ENCODE measurements at regions not wholly inside any gene's neighbourhood (a gene's known extent, or its start where the extent isn't known, plus 50 kb on each side); places are given as distances from the start of the nearest gene placed in this dataset.

- DNase-seq: no peak
- Mint-ChIP-seq H3K4me3 (no peak overlapping the region), H3K27me3 (ENCODE audit: low read depth in 3 of 3) (peaks cover 0 to 2% (median 0%) of the 10 kb centered on the region in 3 donors), H3K27ac (no peak overlapping the region), H3K9me3 (peaks cover 0 to 5% (median 5%) of the 10 kb centered on the region in 6 donors), H3K36me3 (no peaks in the 10 kb centered on the region), H3K4me1 (no peaks in the 10 kb centered on the region)
Observed at GRCh38 chr7:124597509-124597908, 168.1 kb downstream of the GPR37 start.

GRCh38 chr7:124596881-124597280, 168.7 kb downstream of the GPR37 start:
- H3K4me3 Mint-ChIP-seq: no peak overlapping the region
- H3K9me3 Mint-ChIP-seq: peaks cover 0 to 5% (median 5%) of the 10 kb centered on the region in 6 donors
- no peaks in the 10 kb centered on the region for H3K36me3 Mint-ChIP-seq
- no peaks in the 10 kb centered on the region for H3K4me1 Mint-ChIP-seq
- H3K27me3 Mint-ChIP-seq (ENCODE audit: low read depth in 3 of 3): peaks cover 0 to 2% (median 0%) of the 10 kb centered on the region in 3 donors
- no peak for DNase-seq
- no peak overlapping the region for H3K27ac Mint-ChIP-seq

- Mint-ChIP-seq H3K27ac (no peak overlapping the region), H3K27me3 (ENCODE audit: low read depth in 3 of 3) (no peaks in the 10 kb centered on the region), H3K9me3 (peaks cover 0 to 18% (median 8%) of the 10 kb centered on the region in 6 donors), H3K36me3 (no peaks in the 10 kb centered on the region), H3K4me1 (no peaks in the 10 kb centered on the region), H3K4me3 (no peak overlapping the region)
- no peak for DNase-seq
Observed at GRCh38 chr7:124590814-124591213, 174.8 kb downstream of the GPR37 start.

- Mint-ChIP-seq H3K4me3 (no peak overlapping the region), H3K27me3 (ENCODE audit: low read depth in 3 of 3) (no peaks in the 10 kb centered on the region), H3K27ac (no peak overlapping the region), H3K4me1 (no peaks in the 10 kb centered on the region), H3K36me3 (no peaks in the 10 kb centered on the region), H3K9me3 (peaks cover 0 to 12% (median 7%) of the 10 kb centered on the region in 6 donors)
- no peak for DNase-seq
Observed at GRCh38 chr7:124577256-124577655, 188.3 kb downstream of the GPR37 start.

- no peak for DNase-seq
- no peak overlapping the region for H3K27ac Mint-ChIP-seq
- H3K36me3 Mint-ChIP-seq: no peaks in the 10 kb centered on the region
- no peaks in the 10 kb centered on the region for H3K27me3 Mint-ChIP-seq (ENCODE audit: low read depth in 3 of 3)
- peaks cover 0 to 14% (median 4%) of the 10 kb centered on the region in 6 donors for H3K9me3 Mint-ChIP-seq
- no peaks in the 10 kb centered on the region for H3K4me1 Mint-ChIP-seq
- H3K4me3 Mint-ChIP-seq: no peak overlapping the region
Observed at GRCh38 chr7:124575176-124575575, 190.4 kb downstream of the GPR37 start.

GRCh38 chr7:124570558-124570957, 195.0 kb downstream of the GPR37 start:
- Mint-ChIP-seq H3K27ac (no peak overlapping the region), H3K4me1 (no peaks in the 10 kb centered on the region), H3K27me3 (ENCODE audit: low read depth in 3 of 3) (peaks cover 0 to 2% (median 0%) of the 10 kb centered on the region in 3 donors), H3K4me3 (no peak overlapping the region), H3K9me3 (peaks cover 0 to 21% (median 8%) of the 10 kb centered on the region in 6 donors), H3K36me3 (no peaks in the 10 kb centered on the region)
- DNase-seq: no peak

- H3K27ac Mint-ChIP-seq: no peak overlapping the region
- DNase-seq: no peak
Observed at GRCh38 chr7:124566583-124566982, 199.0 kb downstream of the GPR37 start.

GRCh38 chr7:124557587-124557986, 208.0 kb downstream of the GPR37 start:
- no peaks in the 10 kb centered on the region for H3K4me1 Mint-ChIP-seq
- H3K36me3 Mint-ChIP-seq: no peaks in the 10 kb centered on the region
- no peak overlapping the region for H3K4me3 Mint-ChIP-seq
- DNase-seq: no peak
- H3K9me3 Mint-ChIP-seq: peaks cover 2 to 22% (median 7%) of the 10 kb centered on the region in 6 donors
- no peak overlapping the region for H3K27ac Mint-ChIP-seq
- H3K27me3 Mint-ChIP-seq (ENCODE audit: low read depth in 3 of 3): no peaks in the 10 kb centered on the region

More at GRCh38 chr7:124566583-124566982, 199.0 kb downstream of the GPR37 start:
- Mint-ChIP-seq H3K27me3 (ENCODE audit: low read depth in 3 of 3) (peaks cover 0 to 2% (median 0%) of the 10 kb centered on the region in 3 donors), H3K9me3 (peaks cover 0 to 32% (median 10%) of the 10 kb centered on the region in 6 donors), H3K4me3 (no peak overlapping the region), H3K4me1 (no peaks in the 10 kb centered on the region), H3K36me3 (no peaks in the 10 kb centered on the region)

- no peak overlapping the region for H3K27ac Mint-ChIP-seq
- H3K4me3 Mint-ChIP-seq: no peak overlapping the region
- peaks cover 2 to 22% (median 9%) of the 10 kb centered on the region in 6 donors for H3K9me3 Mint-ChIP-seq
- no peaks in the 10 kb centered on the region for H3K4me1 Mint-ChIP-seq
- no peaks in the 10 kb centered on the region for H3K36me3 Mint-ChIP-seq
- DNase-seq: no peak
- H3K27me3 Mint-ChIP-seq (ENCODE audit: low read depth in 3 of 3): no peaks in the 10 kb centered on the region
Observed at GRCh38 chr7:124557101-124557500, 208.5 kb downstream of the GPR37 start.

GRCh38 chr7:124553502-124553901, 212.1 kb downstream of the GPR37 start:
- no peak overlapping the region for H3K4me3 Mint-ChIP-seq
- H3K9me3 Mint-ChIP-seq: peaks cover 4 to 20% (median 10%) of the 10 kb centered on the region in 6 donors
- no peaks in the 10 kb centered on the region for H3K36me3 Mint-ChIP-seq
- H3K27ac Mint-ChIP-seq: no peak overlapping the region
- H3K4me1 Mint-ChIP-seq: no peaks in the 10 kb centered on the region
- no peak for DNase-seq
- H3K27me3 Mint-ChIP-seq (ENCODE audit: low read depth in 3 of 3): peaks cover 0 to 2% (median 0%) of the 10 kb centered on the region in 3 donors

GRCh38 chr7:124552217-124552616, 213.4 kb downstream of the GPR37 start:
- Mint-ChIP-seq H3K27me3 (ENCODE audit: low read depth in 3 of 3) (peaks cover 0 to 2% (median 0%) of the 10 kb centered on the region in 3 donors), H3K4me1 (no peaks in the 10 kb centered on the region), H3K27ac (no peak overlapping the region), H3K4me3 (no peak overlapping the region), H3K9me3 (peaks cover 2 to 24% (median 9%) of the 10 kb centered on the region in 6 donors), H3K36me3 (no peaks in the 10 kb centered on the region)
- DNase-seq: no peak

GRCh38 chr7:124550036-124550435, 215.6 kb downstream of the GPR37 start:
- Mint-ChIP-seq H3K36me3 (no peaks in the 10 kb centered on the region), H3K9me3 (peaks cover 2 to 19% (median 8%) of the 10 kb centered on the region in 6 donors), H3K4me1 (no peaks in the 10 kb centered on the region), H3K27ac (no peak overlapping the region), H3K4me3 (no peak overlapping the region), H3K27me3 (ENCODE audit: low read depth in 3 of 3) (peaks cover 0 to 2% (median 0%) of the 10 kb centered on the region in 3 donors)
- no peak for DNase-seq

GRCh38 chr7:124542476-124542875, 223.1 kb downstream of the GPR37 start:
- Mint-ChIP-seq H3K4me1 (no peaks in the 10 kb centered on the region), H3K27ac (no peak overlapping the region)

GRCh38 chr7:124536156-124536762, 229.3 kb downstream of the GPR37 start:
- H3K4me3 Mint-ChIP-seq: no peak overlapping the region
- DNase-seq: no peak

More at GRCh38 chr7:124542476-124542875, 223.1 kb downstream of the GPR37 start:
- Mint-ChIP-seq H3K36me3 (no peaks in the 10 kb centered on the region), H3K9me3 (peaks cover 0 to 27% (median 7%) of the 10 kb centered on the region in 6 donors), H3K27me3 (ENCODE audit: low read depth in 3 of 3) (no peaks in the 10 kb centered on the region), H3K4me3 (no peak overlapping the region)
- no peak for DNase-seq

GRCh38 chr7:124532166-124532565, 233.4 kb downstream of the GPR37 start:
- no peak overlapping the region for H3K4me3 Mint-ChIP-seq
- H3K27ac Mint-ChIP-seq: no peak overlapping the region
- no peaks in the 10 kb centered on the region for H3K36me3 Mint-ChIP-seq
- DNase-seq: no peak
- H3K27me3 Mint-ChIP-seq (ENCODE audit: low read depth in 3 of 3): peaks cover 0 to 1% (median 0%) of the 10 kb centered on the region in 3 donors
- H3K9me3 Mint-ChIP-seq: peaks cover 14 to 44% (median 23%) of the 10 kb centered on the region in 6 donors
- H3K4me1 Mint-ChIP-seq: no peaks in the 10 kb centered on the region

More at GRCh38 chr7:124536156-124536762, 229.3 kb downstream of the GPR37 start:
- no peaks in the 10 kb centered on the region for H3K27me3 Mint-ChIP-seq (ENCODE audit: low read depth in 3 of 3)
- no peaks in the 10 kb centered on the region for H3K36me3 Mint-ChIP-seq
- peaks cover 0 to 40% (median 16%) of the 10 kb centered on the region in 6 donors for H3K9me3 Mint-ChIP-seq
- no peaks in the 10 kb centered on the region for H3K4me1 Mint-ChIP-seq
- H3K27ac Mint-ChIP-seq: no peak overlapping the region
